ENCODE measurements at regions not wholly inside any gene's neighbourhood (a gene's known extent, or its start where the extent isn't known, plus 50 kb on each side); places are given as distances from the start of the nearest gene placed in this dataset.
A peak's percentile ranks its signal among the peaks of the same experiment; 100 is the strongest.

DNA sequence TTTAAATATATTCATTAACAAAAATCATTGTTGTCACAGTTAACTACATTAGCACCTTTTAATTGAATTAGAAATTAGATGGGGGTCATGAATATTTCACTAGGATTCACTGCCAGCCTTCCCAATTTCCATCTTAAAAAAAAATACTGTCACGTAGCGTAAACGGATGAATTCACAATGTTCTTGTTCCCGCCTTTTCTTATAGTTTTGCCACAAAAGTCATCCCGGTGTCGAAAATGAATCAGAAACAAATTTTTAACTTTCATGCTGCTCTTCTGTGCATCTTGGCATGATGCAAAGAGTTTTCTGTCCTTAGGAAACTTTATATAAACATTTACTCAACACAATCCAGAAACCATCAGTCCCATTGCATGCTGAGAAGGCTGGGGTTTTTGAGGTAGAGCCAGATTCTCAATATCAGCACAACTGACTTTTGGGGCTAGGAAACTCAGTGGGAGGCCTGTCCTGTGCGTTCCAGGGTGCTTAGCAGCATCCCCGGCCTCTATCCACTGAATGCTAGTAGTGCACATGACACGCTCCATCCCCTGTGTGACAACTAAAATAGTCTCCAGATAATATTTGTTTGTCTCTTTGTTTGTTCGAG is 252.9 kb upstream of the XYLT1 start:
- Mint-ChIP-seq H3K27ac (no peak overlapping the region), H3K36me3 (ENCODE audit: low read depth) (no peaks in the 10 kb centered on the region), H3K9me3 (no peaks in the 10 kb centered on the region), H3K4me1 (no peaks in the 10 kb centered on the region), H3K4me3 (no peak overlapping the region), H3K27me3 (peaks cover 17% of the 10 kb centered on the region)
- ATAC-seq (replicated peaks) = no peak

DNA sequence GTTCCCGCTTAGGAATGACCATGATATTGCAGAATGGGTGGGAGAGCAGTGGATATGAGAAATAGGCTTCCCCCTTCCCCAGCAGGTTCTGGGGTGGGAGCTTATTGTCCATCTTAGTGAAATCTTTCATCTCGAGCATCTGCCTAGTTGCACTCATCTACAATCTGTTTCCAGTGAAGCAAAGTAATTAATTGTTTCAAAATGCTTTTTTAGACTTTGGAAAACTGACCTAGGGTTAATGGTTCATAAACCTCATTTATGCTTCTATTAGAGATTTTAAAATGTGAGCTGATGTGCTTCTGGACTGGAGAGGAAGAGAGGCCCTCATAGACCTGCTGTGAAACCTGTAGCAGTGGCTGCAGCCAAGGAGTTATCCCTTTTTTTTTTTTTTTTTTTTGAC is 247.7 kb upstream of the XYLT1 start:
- Mint-ChIP-seq H3K9me3 (peaks cover 5% of the 10 kb centered on the region), H3K4me1 (no peaks in the 10 kb centered on the region), H3K36me3 (ENCODE audit: low read depth) (no peaks in the 10 kb centered on the region), H3K27ac (no peak overlapping the region), H3K27me3 (peaks cover 21% of the 10 kb centered on the region), H3K4me3 (no peak overlapping the region)
- no peak for ATAC-seq (replicated peaks)

DNA sequence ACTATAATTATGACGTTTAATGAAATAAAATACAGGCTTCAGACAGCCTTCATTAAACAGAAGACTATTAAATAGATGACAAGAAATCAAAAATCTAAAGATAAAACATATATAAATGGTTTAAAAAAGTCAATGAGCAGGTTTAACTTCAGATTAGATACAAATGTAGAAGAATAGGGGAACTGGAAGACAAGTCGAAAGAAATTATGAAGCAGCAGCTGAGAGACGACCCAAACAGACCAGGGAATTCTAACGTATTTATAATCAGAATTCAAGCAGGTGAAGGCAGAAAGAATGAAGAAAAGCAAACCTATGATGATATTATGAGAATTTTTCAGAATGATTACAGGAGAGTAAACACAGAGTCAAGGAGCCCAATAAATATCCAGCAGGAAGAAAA is 235.1 kb upstream of the XYLT1 start:
- Mint-ChIP-seq H3K4me1 (no peaks in the 10 kb centered on the region), H3K9me3 (peaks cover 4% of the 10 kb centered on the region), H3K36me3 (ENCODE audit: low read depth) (no peaks in the 10 kb centered on the region), H3K27me3 (peaks cover 9% of the 10 kb centered on the region), H3K4me3 (no peak overlapping the region), H3K27ac (no peak overlapping the region)
- no peak for ATAC-seq (replicated peaks)

DNA sequence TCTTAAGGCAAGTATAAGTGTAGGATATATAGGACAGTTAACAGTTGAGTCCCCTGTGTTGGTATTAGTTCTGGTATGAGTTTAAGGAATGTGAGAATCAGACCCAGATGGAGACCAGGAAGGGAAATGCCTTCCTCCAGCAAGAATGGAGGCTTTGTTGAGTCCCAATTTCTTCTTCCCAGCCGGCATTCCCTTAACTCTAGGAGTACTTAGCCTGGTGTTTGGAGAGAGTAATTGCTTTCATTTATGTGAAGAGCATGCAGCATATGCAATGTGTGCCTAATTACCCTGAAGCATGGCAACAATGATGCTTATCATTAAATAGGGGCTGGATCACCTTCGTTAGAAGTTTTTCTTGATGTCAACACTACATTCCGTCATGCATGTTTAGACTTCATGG is 225.9 kb upstream of the XYLT1 start:
- Mint-ChIP-seq H3K4me3 (no peak overlapping the region), H3K4me1 (no peaks in the 10 kb centered on the region), H3K27me3 (peaks cover 38% of the 10 kb centered on the region), H3K36me3 (ENCODE audit: low read depth) (no peaks in the 10 kb centered on the region), H3K27ac (no peak overlapping the region), H3K9me3 (peaks cover 2% of the 10 kb centered on the region)
- no peak for ATAC-seq (replicated peaks)

DNA sequence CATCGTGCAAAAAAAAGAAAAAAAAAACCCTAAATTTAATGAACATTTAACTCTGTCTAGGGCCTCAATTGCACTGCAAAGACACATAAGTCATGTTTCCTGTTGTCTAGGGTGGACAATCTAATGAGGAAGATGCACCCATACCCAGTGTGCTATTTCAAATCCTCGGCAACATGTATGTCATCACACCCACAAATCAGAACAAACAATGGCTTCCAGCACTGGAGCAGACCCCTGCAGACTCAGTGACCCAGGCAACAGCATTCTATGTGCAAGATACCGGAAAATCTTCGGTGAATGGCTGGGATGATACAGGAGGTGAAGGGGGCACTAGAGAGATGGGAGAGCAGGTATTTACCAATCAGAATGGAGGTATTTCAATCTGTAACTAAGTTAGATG is 221.7 kb upstream of the XYLT1 start:
- no peak for ATAC-seq (replicated peaks)
- no peak overlapping the region for H3K27ac Mint-ChIP-seq
- peaks cover 22% of the 10 kb centered on the region for H3K27me3 Mint-ChIP-seq
- H3K4me1 Mint-ChIP-seq = no peaks in the 10 kb centered on the region
- H3K36me3 Mint-ChIP-seq (ENCODE audit: low read depth) = no peaks in the 10 kb centered on the region
- H3K9me3 Mint-ChIP-seq = no peaks in the 10 kb centered on the region
- H3K4me3 Mint-ChIP-seq = no peak overlapping the region

DNA sequence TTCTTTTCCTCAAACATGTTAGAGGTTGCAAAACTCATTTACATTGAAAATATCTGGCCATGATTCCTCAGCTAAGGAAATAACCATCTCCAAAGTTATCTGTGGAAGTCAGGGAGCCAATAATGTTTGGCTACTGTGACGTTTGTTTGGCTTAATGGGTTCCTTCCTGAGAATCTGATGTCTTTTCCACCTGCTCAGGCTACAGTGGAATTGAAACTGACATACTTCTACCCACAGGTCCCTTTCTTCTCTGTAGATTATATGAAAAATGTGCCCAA is 221.1 kb upstream of the XYLT1 start:
- H3K27ac Mint-ChIP-seq = no peak overlapping the region

DNA sequence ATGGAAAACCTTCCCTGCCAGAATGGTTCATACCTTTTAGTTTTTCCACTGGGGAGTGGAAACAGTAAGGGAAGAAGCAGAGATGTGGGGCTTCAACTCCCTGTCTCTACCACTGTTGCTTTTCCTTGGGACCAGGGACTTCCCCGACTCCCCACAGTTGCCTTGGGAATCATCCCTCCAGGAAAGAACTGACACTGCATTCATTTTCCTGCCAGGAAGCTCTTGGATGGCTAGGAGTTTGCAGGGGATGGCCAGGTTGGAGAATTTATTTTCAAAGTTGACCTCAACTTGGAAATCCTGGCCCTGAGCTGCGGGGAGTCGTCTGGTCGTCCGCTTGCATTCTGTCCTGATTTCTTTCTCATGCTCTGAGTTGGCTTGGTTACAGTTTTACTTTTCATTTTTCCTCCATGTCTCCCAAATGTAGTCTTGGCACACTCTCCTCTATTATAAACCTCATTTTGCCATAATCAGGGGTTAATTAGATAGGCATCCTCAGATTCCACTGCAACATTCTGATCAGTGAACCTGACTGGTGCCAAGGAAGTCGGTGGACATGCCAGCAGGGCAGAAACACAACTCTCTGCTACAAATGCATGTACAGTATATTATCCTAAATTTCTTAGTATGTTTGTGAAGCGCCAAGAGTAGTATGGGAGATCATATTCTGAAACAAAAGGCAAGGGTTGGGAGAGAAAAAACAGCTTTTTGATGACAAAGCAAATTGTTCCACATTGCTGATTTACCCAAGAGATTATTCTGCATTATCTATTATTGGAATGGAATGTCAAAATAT is 220.5 kb upstream of the XYLT1 start:
- Mint-ChIP-seq H3K36me3 (ENCODE audit: low read depth) (no peaks in the 10 kb centered on the region), H3K4me3 (no peak overlapping the region), H3K27ac (no peak overlapping the region), H3K9me3 (no peaks in the 10 kb centered on the region), H3K4me1 (no peaks in the 10 kb centered on the region), H3K27me3 (peaks cover 17% of the 10 kb centered on the region)
- ATAC-seq (replicated peaks) = no peak

More for the DNA sequence above, 221.1 kb upstream of the XYLT1 start:
- no peak overlapping the region for H3K4me3 Mint-ChIP-seq
- H3K4me1 Mint-ChIP-seq = no peaks in the 10 kb centered on the region
- H3K27me3 Mint-ChIP-seq = peaks cover 18% of the 10 kb centered on the region
- no peaks in the 10 kb centered on the region for H3K36me3 Mint-ChIP-seq (ENCODE audit: low read depth)
- ATAC-seq (replicated peaks) = no peak
- H3K9me3 Mint-ChIP-seq = no peaks in the 10 kb centered on the region

DNA sequence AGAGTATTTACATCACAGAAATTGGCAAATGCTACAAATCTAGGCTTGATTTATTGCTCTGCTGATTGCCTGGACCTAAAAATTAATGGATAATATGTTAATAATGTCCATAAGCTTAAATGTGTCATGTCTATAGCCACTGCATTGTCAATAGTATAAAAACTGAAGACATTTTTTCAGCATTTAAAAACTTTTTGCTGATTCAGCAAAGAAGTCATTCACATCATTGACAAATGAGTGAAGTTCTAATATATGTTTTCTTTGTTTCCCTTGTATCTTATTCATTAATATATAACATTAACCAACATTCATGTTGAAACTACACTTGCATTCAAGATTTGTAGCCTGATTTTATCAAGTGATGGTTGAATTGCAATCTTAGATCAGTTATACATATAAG is 214.7 kb upstream of the XYLT1 start:
- peaks cover 4% of the 10 kb centered on the region for H3K9me3 Mint-ChIP-seq
- no peaks in the 10 kb centered on the region for H3K36me3 Mint-ChIP-seq (ENCODE audit: low read depth)
- H3K4me3 Mint-ChIP-seq = no peak overlapping the region
- H3K27ac Mint-ChIP-seq = no peak overlapping the region
- peaks cover 20% of the 10 kb centered on the region for H3K27me3 Mint-ChIP-seq
- no peaks in the 10 kb centered on the region for H3K4me1 Mint-ChIP-seq
- no peak for ATAC-seq (replicated peaks)

DNA sequence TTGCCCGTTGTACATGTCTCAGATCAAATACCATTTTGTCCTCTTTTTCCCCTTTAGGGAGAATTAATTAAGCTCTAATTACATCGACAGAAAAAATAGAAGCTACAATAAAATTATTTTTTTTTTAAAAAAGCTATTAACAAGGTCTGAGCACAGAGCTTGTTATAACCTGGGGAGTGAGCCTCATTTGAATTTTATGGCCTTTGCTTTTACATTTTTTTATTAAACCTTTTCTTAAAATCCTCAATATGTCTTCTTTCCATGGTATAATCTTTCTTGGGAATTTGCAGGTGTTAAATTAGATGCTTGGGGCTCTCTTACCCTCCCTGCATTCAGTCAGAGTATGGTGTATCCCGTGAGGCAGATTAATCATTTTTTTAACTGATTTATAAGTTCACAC is 212.5 kb upstream of the XYLT1 start:
- H3K27ac Mint-ChIP-seq = no peak overlapping the region
- H3K9me3 Mint-ChIP-seq = peaks cover 13% of the 10 kb centered on the region
- H3K36me3 Mint-ChIP-seq (ENCODE audit: low read depth) = no peaks in the 10 kb centered on the region
- peaks cover 28% of the 10 kb centered on the region for H3K27me3 Mint-ChIP-seq
- H3K4me1 Mint-ChIP-seq = no peaks in the 10 kb centered on the region
- no peak for ATAC-seq (replicated peaks)
- H3K4me3 Mint-ChIP-seq = no peak overlapping the region

DNA sequence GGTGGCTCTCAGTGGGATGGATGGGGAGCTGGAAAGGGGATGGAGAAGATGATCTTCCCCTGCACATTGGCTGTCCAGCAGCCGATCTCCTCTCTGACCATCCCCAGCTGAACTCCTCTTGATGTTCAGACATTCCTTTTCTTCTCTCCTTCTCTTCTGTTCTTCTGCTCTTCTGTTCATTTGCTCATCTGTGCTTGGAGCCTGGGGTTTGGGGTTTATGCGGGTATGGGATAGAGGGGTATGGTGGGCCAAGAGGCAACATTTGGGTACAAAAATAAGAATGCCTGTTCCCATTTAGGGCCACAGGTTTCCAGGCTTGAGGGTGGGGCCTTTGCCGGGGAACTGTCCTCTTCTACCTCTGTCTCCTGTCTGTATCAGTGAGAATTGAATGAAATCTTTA is 205.4 kb upstream of the XYLT1 start:
- ATAC-seq (replicated peaks) = no peak
- no peak overlapping the region for H3K27ac Mint-ChIP-seq
- H3K4me1 Mint-ChIP-seq = no peaks in the 10 kb centered on the region
- no peak overlapping the region for H3K4me3 Mint-ChIP-seq
- peaks cover 13% of the 10 kb centered on the region for H3K9me3 Mint-ChIP-seq
- peaks cover 21% of the 10 kb centered on the region for H3K27me3 Mint-ChIP-seq
- no peaks in the 10 kb centered on the region for H3K36me3 Mint-ChIP-seq (ENCODE audit: low read depth)

DNA sequence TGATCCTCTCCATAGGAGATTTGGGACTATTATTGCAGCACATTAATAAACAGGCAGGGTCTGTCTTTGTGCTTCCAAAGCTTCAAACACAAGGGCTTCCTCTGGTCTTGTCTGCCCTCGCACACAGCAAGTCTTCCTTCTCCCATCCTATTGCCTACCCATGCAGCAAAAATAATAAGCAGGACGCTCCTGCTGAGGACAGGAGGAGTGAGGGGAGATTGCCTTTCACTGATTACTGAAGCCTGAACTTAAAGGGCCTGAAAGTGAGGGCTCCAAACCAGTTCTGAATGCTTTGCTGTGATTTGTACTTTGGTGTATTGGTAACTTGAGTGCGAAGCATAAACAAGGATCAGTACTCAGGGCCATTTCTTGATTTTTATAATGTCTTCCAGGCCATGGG is 197.6 kb upstream of the XYLT1 start:
- Mint-ChIP-seq H3K9me3 (no peaks in the 10 kb centered on the region), H3K4me1 (no peaks in the 10 kb centered on the region)
- ATAC-seq (replicated peaks) = no peak

DNA sequence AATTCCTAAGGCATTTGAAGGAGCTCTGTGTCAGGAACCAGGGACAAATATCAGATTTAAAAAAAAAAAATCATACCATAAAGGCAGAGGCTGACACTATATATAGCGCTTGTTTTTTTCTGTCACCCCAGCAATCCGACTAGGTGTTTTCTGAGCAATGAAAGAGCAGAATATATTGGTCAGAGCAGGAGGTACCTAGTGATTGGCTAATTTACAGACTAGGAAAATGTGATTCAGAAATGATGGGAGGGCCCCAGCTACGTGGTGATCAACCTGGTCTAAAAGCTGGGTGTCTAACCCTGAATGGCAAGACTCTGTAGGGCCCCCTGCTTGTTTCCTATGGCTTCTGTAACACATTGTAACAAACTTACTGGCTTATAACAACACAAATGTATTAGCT is 195.5 kb upstream of the XYLT1 start:
- ATAC-seq (replicated peaks) = peak; percentile 77
- H3K4me1 Mint-ChIP-seq = no peaks in the 10 kb centered on the region
- peaks cover 3% of the 10 kb centered on the region for H3K27me3 Mint-ChIP-seq
- no peak overlapping the region for H3K4me3 Mint-ChIP-seq
- H3K9me3 Mint-ChIP-seq = no peaks in the 10 kb centered on the region
- no peaks in the 10 kb centered on the region for H3K36me3 Mint-ChIP-seq (ENCODE audit: low read depth)
- H3K27ac Mint-ChIP-seq = no peak overlapping the region

More for the DNA sequence above, 197.6 kb upstream of the XYLT1 start:
- no peaks in the 10 kb centered on the region for H3K27me3 Mint-ChIP-seq
- H3K4me3 Mint-ChIP-seq = no peak overlapping the region
- H3K27ac Mint-ChIP-seq = no peak overlapping the region
- no peaks in the 10 kb centered on the region for H3K36me3 Mint-ChIP-seq (ENCODE audit: low read depth)

DNA sequence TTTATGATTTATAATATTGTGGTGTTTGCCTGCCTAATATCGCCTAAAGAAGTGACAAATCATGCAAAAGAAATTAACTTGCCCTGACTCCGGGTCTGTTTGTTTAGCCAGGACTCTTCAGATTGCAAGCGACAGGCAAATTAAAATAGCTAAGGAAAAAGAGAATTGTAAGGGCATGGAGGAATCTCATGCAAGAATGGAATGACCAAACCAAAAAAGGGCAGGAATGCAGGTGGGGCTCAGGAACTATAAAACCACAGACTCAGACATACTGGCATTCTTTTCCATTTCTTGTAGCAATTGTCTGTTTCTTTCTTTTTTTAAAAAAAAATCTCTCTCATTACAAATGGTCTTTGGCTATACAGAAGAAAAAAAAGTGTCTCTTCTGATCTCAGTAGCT is 188.1 kb upstream of the XYLT1 start:
- Mint-ChIP-seq H3K27me3 (peaks cover 19% of the 10 kb centered on the region), H3K36me3 (ENCODE audit: low read depth) (no peaks in the 10 kb centered on the region), H3K27ac (no peak overlapping the region), H3K4me1 (no peaks in the 10 kb centered on the region), H3K9me3 (no peaks in the 10 kb centered on the region), H3K4me3 (no peak overlapping the region)
- no peak for ATAC-seq (replicated peaks)

DNA sequence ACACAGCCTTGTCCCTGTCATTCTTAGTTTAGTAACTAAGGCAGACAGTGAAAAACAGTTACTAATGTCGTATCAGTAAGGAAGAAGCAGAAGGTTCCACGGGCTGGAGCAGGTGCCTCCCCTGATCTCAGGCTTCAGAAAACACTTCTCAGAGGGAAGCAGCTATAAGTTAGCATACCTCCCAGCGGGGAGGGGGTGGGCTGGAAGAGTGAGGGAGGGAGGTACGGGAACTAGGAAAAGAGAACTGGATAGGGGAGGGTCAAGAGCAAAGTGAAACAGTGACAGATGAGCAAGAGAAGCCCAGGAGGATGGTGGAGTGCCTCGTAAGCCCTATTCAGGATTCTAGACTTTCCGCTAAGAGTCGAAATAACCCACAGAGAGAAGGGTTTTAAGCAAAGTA is 186.3 kb upstream of the XYLT1 start:
- Mint-ChIP-seq H3K4me1 (no peaks in the 10 kb centered on the region), H3K36me3 (ENCODE audit: low read depth) (no peaks in the 10 kb centered on the region), H3K4me3 (no peak overlapping the region), H3K27ac (no peak overlapping the region), H3K9me3 (no peaks in the 10 kb centered on the region), H3K27me3 (peaks cover 21% of the 10 kb centered on the region)
- ATAC-seq (replicated peaks) = no peak

DNA sequence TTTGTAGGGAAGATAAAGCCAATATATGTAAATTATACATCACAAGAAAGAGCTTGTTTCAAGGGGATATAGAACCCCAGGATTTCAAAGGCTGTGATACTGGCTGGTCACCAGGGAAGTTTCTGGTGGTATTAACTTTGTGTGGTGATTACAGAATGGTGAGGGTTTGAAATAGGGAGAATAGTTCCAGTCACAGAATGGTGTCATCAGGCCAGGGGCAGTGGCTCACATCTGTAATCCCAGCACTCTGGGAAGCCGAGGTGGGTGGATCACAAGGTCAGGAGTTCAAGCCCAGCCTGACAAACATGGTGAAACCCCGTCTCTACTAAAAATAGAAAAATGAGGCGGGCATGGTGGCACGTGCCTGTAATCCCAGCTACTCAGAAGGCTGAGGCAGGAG is 183.8 kb upstream of the XYLT1 start:
- Mint-ChIP-seq H3K4me3 (no peak overlapping the region), H3K36me3 (ENCODE audit: low read depth) (no peaks in the 10 kb centered on the region), H3K27ac (no peak overlapping the region), H3K27me3 (peaks cover 29% of the 10 kb centered on the region), H3K4me1 (no peaks in the 10 kb centered on the region), H3K9me3 (no peaks in the 10 kb centered on the region)
- ATAC-seq (replicated peaks) = peak; percentile 52

DNA sequence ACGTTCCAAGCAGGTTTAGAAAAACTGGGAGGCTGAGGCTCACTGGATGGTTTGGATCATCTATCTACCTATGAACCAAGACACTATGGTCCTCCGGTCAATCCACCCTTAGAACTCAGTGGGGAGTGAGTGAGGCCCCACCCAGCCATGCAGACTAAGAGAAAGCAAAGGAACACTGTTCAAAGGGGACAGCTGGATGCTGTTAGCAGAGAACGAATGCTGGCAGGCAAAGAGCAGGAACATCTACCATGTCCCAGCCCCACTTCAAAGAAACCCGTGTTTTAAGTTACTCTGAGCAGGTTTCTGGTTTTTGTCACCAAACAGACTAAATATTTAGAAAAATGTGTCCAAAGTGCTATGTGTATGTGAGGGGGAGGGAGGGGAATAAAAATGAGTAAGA is 183.4 kb upstream of the XYLT1 start:
- Mint-ChIP-seq H3K4me1 (no peaks in the 10 kb centered on the region), H3K9me3 (no peaks in the 10 kb centered on the region), H3K27ac (no peak overlapping the region), H3K27me3 (peaks cover 29% of the 10 kb centered on the region), H3K36me3 (ENCODE audit: low read depth) (no peaks in the 10 kb centered on the region), H3K4me3 (no peak overlapping the region)
- ATAC-seq (replicated peaks) = no peak

All from activated T-helper 17 cell treated with anti-CD3 and anti-CD28 coated beads, Interleukin-2, amount 50 U/mL, for 72 hours (primary cell).